NCI-H1417 treated with DMSO at 0.1 percent for 48 hours (cell line): ENCODE measurements at regions not wholly inside any gene's neighbourhood (a gene's known extent, or its start where the extent isn't known, plus 50 kb on each side); places are given as distances from the start of the nearest gene placed in this dataset.

Experiments
- DNase-seq: peaks from one replicate; lab custom pipeline; 2025; lab: John Stamatoyannopoulos, UW

DNA sequence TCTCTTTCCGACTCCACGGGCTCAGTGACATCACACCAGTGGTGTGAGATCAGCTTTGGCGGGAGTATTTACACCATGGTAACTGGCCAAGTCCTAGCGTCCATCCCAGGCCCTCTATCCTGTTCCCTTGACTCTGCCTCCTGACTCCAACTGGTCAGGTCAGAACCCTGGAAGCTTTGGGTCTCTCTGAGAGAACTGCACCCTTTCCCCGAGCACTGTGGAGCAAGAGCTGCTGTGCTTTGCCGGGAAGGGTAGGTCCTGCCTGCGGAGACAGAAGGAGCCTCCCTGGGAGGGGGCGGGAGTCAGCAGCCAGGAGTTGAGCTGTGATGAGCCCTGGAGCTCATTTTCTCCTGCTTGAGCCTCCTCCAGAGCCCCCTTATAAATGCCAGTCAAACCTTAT is 212.1 kb upstream of the TNRC6C start:
- no peak for DNase-seq

DNA sequence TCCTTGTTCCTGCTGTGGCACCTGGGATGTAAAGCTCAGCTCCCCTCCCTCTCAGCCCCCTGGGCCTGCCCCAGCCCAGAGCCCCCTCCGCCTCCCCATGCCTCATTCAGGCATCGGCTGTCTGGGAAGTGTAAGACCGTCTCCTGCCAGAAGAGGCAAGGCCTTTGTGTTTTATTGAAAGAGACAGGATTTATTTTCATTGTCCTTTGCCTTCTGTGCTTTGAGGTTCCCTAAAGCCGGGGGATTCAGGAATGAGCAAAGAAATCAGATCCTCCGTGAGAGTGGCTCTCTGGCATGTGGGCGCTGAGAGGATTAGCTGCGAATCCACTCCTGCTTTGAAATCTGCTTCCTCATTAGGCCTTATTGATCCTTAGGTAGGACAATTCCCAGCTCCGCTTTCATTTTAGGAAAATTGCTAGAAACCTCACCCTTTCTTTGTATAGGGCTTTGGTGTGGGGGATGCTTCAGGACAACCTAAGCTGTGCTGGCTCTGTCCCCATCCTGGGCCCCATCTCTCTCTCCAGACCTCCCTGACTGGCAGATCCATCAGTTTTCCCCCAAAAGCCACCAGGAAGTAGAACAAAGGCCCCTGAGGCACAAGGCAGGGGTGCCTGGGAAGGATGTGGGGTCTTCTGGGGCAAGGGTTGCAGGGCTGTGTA is 211.5 kb upstream of the TNRC6C start:
- no peak for DNase-seq

DNA sequence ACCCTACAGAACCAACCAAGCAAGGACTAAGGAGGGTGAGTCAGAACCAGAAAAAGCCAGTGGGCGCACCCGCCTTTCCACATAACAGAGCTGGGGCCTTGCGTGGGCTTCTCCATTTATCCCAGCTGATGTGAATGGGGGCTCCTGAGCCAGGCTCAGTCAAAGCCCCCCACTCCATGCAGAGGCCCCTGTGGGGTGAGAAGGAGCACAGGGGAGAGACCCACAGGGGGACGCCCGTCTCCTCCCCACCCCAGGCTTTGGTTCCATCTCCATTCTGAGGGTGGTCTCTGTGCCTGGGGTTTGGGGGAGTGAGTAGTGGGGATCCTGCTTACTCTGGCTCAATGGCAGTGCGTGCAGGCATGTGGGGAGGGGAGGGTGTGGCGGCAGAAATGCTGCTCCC is 210.1 kb upstream of the TNRC6C start:
- no peak for DNase-seq

DNA sequence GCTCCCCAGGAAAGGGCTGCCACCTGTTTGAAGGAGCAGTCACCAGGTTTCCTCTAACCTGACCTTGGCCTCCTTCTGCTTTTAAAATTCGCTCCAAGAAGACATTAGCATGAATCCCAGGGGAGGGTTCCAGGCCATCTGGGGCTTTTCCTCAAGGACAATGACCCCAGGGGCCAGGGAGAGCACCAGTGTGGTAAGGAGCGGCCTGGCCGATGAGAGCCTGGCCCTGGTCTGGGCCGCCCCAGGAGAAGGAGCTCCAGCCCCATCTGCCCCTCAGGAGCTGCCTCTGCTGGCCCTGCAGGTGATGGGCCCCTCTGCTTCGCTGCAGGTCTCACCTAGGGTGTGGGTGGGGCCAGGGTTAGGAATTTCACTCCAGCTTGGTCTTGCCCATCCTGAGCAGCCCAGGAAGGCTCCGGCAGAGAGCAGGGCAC is 209.2 kb upstream of the TNRC6C start:
- DNase-seq, result no peak

DNA sequence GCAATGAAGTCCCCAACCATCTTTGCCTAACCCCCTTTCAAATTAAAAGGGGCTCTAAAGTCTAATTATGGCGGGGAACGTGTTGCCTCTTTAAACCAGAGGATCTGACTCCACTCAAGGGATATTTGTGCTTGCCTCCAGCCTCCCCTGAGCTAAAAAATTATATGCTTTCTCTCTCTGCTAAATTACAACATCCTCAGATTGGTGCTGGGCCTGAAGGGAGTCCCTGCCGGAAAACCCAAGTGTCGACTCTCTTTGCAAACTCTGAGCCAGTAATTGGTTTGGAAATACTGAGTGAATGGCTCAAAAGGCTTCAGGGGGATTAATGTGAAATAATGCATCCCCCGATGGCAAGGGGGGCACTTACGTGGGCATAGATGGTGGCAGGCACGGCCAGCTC is 208.5 kb upstream of the TNRC6C start:
- no peak for DNase-seq

DNA sequence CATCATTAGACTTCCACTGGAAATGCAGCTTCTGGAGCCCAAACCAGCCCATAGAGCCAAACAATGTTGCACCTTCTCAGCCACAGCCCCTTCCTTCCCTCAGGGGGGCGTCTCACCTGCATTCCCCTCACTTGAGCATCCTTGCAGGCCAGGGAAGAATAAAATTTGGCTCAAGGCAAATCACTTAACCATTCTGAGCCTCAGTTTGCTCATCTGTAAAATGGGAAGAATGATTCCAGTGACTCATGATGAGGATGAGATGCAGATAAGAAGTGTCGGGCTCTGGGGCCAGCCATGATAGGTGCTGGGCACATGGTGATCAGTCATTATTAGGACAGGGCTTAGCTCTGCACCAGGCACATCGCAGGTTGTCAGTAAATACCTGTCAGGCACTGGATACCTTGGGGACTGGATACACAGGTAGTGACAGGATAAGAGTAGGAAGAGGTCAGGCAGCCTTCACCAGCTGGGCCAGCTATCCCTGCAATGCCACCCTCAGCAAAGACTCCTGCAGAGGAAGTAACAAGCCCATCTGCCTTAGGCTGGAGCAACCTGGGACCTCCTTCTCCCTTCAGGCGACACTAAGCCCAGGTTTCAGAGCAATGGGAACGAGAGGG is 208.0 kb upstream of the TNRC6C start:
- no peak for DNase-seq

DNA sequence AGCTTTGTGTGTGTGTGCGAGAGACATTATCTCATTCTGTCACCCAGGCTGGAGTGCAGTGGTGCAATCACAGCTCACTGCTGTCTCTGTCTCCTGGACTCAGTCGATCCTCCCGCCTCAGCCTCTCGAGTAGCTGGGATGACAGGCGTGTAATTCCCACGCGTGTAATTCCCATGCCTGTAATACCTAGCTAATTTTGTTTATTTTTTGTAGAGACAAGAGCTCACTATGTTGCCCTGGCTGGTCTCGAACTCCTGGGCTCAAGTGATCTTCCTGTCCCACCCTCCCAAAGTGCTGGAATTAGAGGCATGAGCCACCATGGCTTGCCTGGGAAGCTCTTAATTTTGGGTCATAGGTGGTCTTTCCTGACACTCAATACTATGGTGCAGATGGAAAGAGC is 205.3 kb upstream of the TNRC6C start:
- no peak for DNase-seq

DNA sequence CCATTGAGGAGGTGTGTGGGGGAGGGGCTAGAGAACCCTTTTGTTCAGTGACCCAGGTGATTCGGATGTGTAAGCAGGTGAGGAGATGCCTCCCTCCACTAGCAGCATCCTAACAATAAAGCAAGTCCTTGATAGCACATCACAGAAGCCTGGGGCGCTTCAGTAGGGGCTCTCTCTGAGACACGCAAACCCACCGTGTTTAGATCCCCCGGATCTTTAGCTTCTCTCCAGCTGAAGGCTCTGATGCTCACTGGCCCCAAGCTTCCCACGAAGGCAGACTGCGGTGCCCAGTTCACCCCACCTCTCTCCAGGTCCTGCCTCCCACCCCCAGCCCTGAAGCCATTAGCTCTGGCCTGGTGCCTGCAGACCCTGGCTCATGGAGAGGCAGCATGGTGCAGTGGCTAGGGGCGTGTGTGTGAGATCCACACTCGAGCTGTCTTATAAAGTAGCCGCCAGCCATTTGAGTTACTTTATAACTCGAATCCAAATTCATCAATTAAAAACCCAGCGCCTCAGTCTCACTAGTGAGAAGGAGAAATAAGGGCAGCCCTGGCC is 204.7 kb upstream of the TNRC6C start:
- no peak for DNase-seq

DNA sequence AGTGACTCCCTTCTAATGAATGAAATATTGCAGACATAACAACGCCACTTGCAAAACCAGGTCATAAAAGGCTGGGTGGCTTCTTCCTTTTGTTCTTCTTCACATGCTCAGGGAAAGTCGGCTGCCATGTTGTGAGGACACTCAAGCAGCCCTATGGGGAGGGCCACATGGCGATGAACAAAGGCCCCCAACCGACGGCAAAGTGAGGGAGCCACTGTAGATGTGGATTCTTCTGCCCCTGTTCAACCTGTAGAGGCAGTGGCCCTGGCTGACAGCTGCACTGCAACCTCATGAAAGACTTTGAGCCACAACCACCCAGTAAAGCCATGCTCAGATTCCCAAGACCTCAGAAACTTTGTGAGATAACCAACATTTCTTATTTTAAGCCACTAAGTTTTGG is 203.5 kb upstream of the TNRC6C start:
- DNase-seq, result no peak

DNA sequence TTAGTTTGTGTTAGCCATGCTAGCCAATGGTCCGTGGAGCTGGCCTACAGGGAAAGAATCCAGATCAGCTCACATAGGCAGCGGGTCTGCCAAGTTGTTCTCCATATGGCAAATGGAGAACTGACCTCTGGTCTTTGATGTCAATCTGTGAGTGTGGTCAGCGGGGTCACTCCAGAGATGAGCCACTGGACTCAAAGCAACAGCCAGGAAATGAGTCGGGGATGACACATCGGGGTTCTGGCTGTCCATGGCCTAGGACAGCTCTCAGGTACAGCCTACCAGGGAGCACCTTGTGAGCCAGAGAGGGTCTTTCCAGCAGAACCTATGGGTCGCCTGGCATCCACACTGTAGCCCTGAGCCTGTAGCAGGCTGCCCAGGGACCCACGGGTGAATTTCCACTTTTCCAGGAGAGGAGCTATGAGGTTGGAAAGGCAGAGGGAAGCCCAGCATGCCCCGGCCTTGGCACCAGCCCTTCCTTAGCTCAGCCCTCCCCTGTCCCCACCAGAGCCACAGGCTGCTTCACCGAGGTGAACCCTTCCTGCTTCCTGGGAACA is 203.0 kb upstream of the TNRC6C start:
- no peak for DNase-seq

DNA sequence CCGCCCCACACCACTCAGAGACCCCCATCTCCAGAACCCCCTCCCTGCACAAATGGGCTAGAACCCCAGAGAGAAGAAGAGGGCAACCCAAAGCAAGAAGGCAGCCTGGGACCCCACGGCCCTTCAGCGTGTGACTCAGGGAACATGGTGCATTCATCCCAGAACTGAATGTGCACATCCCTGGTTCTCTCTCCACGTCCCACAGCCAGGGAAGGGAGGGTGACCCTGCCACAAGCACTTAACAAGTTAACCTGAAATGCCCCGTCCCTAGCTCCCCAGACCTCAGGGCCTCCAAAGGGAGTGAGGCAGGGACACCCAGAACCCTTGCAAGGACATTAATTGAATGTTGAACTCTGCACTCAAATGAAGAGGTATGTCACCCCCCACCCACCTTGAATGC is 202.5 kb upstream of the TNRC6C start:
- DNase-seq, result no peak

DNA sequence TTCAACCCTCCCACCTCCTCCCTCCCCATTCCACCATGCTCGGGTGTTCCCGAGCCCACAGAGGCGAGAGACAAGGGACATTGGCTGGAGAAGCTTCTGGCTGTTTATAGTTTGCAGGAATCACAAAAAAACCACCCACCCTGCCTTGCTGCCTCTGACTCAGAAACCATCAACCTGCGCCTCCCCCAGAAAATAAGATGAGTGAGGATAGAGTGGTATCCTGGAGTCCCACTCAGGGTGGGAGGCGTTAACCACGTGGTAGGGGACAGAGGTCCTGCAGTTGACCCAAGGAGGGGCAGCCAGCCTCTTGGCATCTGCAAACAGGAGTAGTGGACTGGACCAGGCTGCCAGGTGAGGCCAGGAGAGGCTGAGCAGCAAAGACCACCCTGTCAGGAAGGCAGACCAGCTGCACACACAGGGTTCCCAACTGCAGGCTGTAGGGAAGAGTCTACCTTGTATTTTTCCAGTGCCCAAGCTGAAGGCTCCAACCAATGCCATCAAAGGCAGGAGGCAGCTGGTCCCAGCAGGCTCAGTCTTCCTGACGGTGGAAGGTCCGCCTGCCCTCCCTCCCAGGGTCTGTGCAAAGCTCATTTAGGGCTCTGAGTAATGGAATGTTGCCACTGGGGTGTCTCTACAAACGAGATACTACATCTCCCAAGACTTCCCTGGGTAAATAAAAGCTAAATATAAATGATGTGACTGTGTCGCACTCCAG is 201.5 kb upstream of the TNRC6C start:
- no peak for DNase-seq

DNA sequence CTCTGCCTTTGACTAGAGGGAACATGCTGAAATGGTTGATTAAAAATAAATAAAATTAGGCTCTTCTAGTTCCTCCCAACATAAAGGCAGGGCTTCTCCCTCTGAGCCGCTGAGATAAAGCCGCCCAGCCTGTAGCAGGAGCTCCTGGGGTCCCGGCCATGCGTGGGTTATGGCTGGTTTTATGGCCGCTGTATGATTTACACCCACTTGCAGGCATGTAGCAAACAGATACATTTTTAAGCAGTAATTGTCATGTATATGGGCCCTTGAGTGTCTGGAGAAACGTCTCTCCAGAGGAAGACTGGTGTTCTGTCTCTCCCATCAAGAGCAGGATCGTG is 201.0 kb upstream of the TNRC6C start:
- no peak for DNase-seq

DNA sequence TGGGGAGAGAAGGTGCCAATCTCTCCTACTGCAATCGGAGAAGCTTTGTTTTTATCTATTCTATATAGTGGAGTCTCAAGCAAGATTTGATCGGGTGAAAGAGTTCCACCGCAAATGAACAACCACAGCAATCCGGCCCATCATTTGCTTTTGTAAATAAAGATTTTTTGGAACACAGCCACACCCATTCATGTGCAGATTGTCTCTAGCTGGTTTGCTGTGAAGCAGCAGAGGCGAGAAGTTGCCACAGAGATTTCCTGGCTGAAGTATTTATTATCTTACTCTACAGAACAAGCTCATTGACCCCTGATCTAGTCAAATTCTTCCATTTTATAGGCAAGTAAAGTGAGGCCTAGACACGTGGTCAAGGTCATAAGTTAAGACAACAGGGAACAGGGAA is 195.5 kb upstream of the TNRC6C start:
- no peak for DNase-seq

DNA sequence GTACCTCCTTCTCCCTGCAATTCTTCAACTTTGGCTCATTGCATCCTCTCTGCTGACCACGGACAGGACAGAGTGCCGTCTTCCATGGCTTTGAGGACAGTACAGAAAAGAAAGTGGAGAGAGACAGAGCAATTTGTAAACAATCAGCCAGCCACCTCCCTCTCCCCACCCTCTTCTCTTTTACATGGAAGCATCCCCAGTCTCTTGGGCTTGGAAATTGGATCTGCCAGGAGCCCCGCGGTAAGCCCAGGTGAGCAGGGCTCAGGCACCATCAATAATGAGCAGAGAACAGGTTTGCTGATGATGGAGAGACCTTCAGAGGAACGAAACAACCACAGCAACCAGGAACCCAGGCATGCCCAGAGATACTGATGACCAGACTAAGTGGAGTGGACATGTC is 194.9 kb upstream of the TNRC6C start:
- DNase-seq, result no peak

DNA sequence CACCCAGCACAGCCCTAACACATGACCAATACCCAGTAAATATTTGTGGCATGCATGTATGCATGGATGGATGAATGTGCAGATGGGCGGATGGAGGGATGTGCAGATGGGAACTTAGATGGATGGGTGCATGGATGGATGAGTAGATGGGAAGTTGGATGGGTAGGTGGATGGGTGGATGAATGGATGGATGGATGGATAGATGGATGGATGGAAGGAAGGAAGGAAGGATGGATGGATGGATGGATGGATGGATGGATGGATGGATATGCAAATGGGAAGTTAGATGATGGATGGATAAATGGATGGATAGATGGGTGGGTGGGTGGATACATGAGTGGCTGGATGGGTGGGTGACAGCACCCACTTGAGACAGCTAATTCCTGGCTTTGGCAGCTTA is 193.2 kb upstream of the TNRC6C start:
- no peak for DNase-seq

DNA sequence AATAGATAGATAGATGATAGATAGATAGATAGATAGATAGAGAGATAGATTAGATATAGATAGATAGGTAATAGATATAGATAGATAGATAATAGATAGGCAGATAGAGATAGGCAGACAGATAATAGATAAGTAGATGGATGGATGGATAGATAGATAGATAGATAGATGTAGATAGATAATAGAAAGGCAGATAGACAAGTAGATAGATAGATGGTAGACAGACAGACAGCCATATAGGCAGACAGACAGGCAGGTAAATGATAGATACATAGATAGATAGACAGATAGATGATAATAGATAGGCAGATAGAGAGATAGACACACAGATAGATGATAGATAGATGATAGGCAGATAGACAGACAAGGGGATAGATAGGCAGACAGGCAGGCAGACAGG is 191.4 kb upstream of the TNRC6C start:
- DNase-seq, result no peak

DNA sequence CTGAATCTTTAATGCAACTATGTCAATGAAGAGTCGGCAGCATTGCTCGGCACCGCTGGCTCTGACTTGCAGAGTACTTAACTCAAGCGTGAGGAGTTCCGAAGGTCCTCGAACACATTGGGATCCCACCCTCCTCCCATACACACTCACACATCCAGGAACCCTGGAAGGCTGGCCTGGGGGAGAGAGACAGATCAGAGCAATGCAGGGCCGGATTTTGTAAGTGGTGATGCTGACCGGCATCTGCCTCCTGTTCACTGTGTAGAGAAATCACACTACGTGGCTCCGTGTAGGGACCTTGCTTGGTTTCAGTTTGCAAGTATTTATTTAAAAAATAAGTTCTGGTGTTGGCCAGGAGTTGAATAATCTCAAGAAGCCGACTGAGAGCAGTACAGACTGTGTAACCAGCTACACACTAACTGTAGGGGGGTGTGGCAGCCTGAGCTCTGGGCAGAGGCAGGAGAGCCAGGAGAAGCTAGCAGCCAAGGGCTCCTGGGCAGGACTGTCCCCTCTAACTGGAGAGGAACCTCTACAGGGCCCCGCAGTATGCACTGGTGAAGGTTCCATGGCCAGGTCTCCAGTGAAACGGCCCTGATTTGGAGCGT is 190.2 kb upstream of the TNRC6C start:
- no peak for DNase-seq

DNA sequence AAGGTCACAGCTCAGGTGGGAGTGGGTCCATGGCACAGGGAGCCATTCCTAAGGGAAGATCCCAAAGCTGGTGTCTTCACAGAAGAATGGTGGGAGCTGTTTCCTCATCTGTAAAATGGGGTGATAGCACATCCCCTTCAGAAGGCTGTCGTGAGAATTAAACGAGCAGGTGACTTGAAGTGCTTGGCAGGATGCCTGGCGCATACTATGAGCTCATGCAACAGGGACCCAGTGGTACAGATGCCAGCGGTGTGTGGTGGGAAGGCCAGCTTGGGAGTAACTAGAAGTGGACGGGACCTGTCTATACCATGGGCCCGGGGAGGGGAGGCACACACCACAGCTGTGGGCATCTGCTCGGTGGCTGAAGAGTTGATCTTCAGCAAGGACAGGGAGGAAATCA is 189.3 kb upstream of the TNRC6C start:
- no peak for DNase-seq

DNA sequence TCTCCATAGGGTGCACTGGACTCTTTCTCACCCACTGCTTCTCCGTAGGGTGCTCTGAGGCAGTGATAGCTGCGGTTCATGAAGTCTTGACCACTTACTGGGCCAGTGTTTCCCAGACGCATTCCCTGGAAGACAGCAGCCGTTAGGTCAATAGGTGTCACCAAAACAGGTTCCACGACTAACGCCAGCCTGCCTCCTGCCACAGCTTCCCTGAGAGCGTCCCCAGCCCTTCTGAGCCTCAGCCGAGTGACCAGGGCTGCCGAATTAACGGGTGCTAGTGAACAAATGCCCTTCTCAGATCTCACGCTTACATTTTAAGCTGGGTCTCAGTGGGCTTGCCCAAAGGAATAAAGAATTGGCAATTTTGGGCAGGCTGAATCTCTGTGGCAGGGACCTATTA is 188.7 kb upstream of the TNRC6C start:
- DNase-seq, result no peak

DNA sequence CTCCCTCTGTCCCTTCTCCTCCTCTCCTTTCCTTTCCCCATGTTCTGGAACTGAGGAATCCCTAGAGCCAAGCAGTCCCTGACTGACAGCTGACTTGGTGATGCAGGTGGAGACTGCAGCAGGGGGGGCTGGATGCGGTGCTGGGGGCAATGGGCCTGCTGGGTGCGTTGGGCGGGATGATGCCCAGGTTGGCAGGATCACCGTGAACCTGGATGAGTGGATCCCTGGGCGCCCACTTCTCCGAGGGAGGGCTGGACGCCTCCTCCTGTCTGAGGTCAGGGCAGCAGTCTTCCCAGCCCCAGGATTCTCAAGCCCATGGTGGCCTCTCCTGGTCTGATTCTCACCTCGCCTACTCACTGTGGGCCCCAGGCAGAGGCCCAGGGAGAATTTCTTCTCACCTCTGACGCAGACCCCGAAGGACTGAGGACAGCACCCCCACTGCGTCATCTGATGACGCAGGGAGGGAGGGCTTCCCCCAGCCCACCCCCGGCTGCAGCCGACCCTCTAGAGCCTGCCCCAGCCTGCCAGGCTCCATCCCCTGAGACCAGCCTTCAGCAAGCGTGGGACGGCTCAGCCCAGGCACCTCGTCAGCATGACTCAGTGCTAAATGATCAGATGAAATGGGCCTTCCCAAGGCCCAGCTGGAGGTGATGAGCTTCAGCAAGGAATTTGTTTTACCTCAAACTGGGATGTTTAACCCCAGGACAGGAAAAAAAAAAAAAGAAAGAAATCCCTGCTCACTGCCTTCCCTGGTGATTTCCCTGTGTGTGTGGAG is 188.0 kb upstream of the TNRC6C start:
- no peak for DNase-seq

DNA sequence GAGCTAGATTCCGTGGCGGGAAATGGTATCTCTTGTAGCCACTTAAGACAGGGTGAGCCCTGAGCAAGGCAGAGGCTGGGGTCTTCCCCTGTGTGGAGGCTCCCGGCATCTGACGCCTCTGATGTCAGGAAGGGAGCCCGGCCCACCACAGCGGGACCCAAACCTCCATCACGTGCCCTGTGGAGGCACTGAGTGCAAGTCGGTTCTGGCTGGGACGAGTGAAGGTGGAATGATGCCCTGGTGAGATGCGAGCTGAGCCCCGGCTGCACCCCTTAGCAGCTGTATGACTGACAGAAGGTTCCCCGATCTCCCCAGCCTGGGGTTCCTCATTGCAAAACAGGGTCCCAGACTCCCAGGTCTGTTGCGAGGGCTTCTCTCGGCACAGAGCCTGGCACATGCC is 187.4 kb upstream of the TNRC6C start:
- no peak for DNase-seq
